ENCODE measurements at regions not wholly inside any gene's neighbourhood (a gene's known extent, or its start where the extent isn't known, plus 50 kb on each side); places are given as distances from the start of the nearest gene placed in this dataset.

- DNase-seq = no peak
Measured at GRCh38 chr2:34492561-34493455, 893.7 kb upstream of the FAM98A start.

- DNase-seq = no peak
Measured at GRCh38 chr2:34486965-34487364, 887.9 kb upstream of the FAM98A start.

GRCh38 chr2:34481542-34481941 lies 882.4 kb upstream of the FAM98A start:
- no peak for DNase-seq

- DNase-seq = no peak
Measured at GRCh38 chr2:34480366-34480765, 881.3 kb upstream of the FAM98A start.

GRCh38 chr2:34475156-34475555 lies 876.1 kb upstream of the FAM98A start:
- DNase-seq = no peak

GRCh38 chr2:34474646-34475045 lies 875.5 kb upstream of the FAM98A start:
- DNase-seq = no peak

- no peak for DNase-seq
Measured at GRCh38 chr2:34447097-34447496, 848.0 kb upstream of the FAM98A start.

GRCh38 chr2:34423301-34423700 lies 824.2 kb upstream of the FAM98A start:
- DNase-seq = no peak

- DNase-seq = no peak
Measured at GRCh38 chr2:34419856-34420255, 820.8 kb upstream of the FAM98A start.

GRCh38 chr2:34416856-34417255 lies 817.8 kb upstream of the FAM98A start:
- no peak for DNase-seq

GRCh38 chr2:34414856-34415255 lies 815.8 kb upstream of the FAM98A start:
- no peak for DNase-seq

- DNase-seq = no peak
Measured at GRCh38 chr2:34408100-34408499, 809.0 kb upstream of the FAM98A start.

GRCh38 chr2:34403512-34403911 lies 804.4 kb upstream of the FAM98A start:
- DNase-seq = no peak

- no peak for DNase-seq
Measured at GRCh38 chr2:34402376-34402775, 803.3 kb upstream of the FAM98A start.

- DNase-seq = no peak
Measured at GRCh38 chr2:34401186-34401585, 802.1 kb upstream of the FAM98A start.

- no peak for DNase-seq
Measured at GRCh38 chr2:34388446-34388845, 789.3 kb upstream of the FAM98A start.

- DNase-seq = no peak
Measured at GRCh38 chr2:34387536-34387935, 788.4 kb upstream of the FAM98A start.

- DNase-seq = no peak
Measured at GRCh38 chr2:34379586-34379985, 780.5 kb upstream of the FAM98A start.

- no peak for DNase-seq
Measured at GRCh38 chr2:34373586-34374233, 774.6 kb upstream of the FAM98A start.

- DNase-seq = no peak
Measured at GRCh38 chr2:34372967-34373366, 773.9 kb upstream of the FAM98A start.

- no peak for DNase-seq
Measured at GRCh38 chr2:34371711-34372110, 772.6 kb upstream of the FAM98A start.

- DNase-seq = no peak
Measured at GRCh38 chr2:34368304-34368703, 769.2 kb upstream of the FAM98A start.

- no peak for DNase-seq
Measured at GRCh38 chr2:34365932-34366331, 766.8 kb upstream of the FAM98A start.

GRCh38 chr2:34365512-34365911 lies 766.4 kb upstream of the FAM98A start:
- DNase-seq = no peak

Measured in NCI-H345 (cell line).